NCI-H748 treated with DMSO at 0.1 percent for 48 hours (cell line): ENCODE measurements at regions not wholly inside any gene's neighbourhood (a gene's known extent, or its start where the extent isn't known, plus 50 kb on each side); places are given as distances from the start of the nearest gene placed in this dataset.
A peak's percentile ranks its signal among the peaks of the same experiment; 100 is the strongest.
"Not testable (repeated sequence)": the region's sequence is repeated elsewhere in the genome, so short reads cannot be mapped to it uniquely, and the experiment has no call there.

Experiments
- DNase-seq: peaks from one replicate; lab custom pipeline; 2025; lab: John Stamatoyannopoulos, UW

DNA sequence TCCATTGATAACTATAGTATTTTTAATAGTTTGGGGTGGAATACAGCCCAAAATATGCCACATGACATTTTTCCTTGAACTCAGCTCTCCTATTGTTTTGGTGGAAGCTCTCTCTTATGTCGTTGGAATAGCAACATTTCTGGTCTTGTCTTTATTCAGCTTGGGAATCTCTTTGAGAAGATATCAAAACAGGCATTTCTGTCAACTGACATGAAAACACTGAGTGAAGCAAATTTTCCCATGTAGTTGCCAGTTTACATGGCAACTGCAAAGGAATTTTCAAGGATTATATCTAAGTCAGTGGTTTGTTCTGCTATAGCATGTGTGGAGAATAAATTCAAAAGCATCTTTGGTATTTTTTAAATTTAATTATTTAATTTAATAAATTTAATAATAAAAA, 863.5 kb upstream of the CDH8 start:
- no peak for DNase-seq

DNA sequence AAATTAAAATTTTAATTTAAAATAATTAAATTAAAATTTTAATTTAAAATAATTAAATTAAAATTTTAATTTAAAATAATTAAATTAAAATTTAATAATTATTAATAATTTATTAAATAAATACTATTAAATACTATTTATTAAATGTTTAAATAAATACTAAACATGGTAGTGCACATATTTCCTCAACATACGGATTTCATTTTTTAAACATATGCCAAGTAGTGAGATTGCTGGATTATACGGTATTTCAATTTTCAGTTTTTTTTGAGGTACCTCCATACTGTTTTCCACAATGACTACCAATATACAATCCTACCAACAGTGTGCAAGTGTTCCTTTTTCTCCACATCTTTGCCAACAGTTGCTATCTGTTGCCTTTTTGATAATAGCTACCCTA, 852.9 kb upstream of the CDH8 start:
- no peak for DNase-seq

DNA sequence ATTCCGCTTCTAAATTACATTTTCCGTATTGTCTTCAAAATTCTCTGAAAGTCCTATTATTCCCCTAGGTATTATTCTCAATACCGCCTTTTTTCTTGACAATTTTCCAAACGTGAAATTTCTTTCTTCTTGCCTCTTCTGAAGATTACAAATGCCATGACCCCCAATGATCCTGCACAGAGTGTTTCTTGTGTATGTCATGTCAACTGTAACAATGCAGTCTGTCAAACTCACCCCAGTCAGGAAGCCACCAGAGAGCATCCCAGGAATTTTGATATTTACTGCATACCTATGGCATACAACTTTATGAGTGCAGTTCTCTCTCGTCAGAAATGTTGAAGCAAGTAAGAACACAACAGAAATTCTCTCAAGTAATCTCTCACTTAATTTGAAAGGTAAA, 847.3 kb upstream of the CDH8 start:
- no peak for DNase-seq

DNA sequence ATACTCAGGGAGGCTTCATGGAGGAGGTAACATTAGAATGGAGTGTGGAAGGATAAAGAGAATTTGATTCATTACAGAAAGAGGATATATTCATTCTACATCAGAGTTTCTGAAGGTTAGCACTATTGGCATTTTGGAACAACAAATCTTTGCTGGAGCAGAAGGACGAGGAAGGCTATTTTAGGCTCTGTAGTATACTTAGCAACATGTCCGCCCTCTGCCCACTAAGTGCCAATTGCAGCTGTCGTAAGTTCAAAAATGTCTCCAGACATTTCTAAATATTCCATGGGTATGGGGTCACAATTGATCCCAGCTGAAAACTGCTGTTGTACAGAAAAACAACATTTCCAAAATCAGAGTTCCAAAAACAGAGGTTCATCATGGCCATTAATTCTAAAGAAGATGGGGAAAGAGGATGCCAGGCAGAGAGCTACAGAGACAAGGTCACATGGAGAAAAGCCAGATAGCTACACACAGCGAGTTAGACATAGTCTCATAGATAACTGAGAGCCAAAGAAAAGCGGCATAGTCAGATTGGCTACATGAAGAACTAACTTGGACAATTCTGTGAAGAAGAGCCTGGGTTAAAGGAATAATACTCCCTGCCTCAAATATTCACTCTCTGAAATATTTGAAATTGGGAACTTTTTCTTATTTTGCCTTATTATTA, 846.4 kb upstream of the CDH8 start:
- DNase-seq = no peak

DNA sequence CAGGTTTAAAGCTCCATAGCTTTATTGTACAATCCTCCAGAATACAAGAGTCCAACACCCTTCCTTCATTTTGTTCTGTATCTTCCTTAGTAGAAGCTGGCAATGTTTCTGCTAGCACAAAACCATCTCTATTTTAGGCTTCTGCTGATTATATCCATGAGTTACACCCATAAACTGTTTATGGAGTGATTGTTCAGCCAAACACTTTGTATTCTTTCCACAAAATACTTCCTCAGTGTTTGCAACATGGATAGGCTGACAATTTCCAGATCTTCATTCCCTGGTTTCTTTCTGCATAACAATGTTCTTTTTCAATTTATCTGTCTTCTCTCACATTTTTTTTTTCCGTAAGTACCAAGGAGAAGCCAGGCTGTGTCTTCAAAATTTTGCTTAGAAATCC, 839.9 kb upstream of the CDH8 start:
- DNase-seq = no peak

DNA sequence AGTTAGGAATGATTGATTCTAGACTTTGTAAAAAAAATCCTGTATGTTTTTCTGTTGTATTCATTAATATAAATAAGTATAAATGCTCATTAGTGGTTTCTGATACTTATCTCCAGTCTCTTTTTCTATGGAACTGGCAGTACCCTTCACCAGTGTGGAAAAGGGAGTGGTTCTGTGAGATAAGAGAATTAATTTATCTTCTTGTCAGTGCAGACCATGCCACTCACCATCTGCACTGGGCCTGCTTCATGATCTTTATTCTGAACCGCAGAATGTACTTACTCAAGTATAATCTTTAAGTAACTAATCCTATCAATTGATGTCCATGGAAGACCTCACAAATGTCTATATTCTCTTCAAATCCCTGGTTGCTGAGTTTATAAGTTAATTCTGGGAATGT, 836.1 kb upstream of the CDH8 start:
- no peak for DNase-seq

DNA sequence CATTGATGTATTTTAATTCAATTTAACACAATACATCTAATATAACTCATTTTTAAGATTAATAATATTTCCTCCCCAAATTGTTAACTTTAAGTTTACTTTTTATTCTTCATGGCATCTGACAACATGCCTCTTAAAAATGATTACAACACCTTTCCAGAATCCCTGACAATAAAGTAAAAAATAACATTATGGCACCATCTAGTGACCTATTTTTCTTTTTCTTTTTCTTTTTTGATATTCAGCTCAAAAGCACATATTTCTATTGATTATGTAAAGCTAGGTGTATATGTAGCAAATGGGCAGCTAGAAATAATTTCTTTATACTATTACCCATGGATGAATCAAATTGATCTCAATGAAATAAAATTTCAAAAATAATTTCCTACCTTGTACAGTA, 834.3 kb upstream of the CDH8 start:
- no peak for DNase-seq

DNA sequence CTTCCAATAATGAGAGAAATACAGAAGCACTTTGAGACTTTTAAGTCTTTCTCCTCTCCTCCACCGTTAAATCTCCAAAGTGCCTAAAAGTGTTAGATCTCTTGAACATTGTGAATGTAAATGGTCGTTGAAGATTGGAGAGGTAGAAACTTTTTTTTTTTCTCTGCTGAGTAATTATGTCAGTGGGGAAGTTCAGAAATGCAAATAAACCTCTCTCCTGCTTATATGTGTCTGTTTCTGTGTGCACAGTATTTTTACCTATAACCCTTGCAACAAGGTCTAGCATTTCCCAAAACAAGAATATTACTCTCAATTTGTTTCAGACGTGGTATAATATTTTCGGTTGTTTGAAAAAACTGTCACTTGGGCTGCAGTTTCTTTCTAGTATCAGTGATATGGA, 833.6 kb upstream of the CDH8 start:
- DNase-seq = no peak

DNA sequence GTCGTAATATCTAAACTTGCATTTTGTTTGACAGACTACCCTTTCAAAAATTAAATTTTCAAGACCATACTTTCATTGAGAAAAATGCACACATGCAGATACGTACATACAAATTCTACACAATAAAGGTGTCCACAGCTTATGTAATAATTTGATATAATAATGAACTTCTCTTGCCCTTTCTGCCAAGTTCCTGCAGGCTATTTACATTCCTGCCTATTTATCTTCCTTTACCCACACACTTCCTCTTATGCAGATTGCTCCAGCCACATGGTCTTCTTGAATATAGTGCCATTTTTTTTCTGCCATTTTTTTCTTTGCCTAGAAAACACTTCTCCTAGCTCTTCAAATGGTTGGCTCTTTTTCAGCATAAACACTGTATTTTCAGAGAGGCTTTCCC, 826.9 kb upstream of the CDH8 start:
- no peak for DNase-seq

DNA sequence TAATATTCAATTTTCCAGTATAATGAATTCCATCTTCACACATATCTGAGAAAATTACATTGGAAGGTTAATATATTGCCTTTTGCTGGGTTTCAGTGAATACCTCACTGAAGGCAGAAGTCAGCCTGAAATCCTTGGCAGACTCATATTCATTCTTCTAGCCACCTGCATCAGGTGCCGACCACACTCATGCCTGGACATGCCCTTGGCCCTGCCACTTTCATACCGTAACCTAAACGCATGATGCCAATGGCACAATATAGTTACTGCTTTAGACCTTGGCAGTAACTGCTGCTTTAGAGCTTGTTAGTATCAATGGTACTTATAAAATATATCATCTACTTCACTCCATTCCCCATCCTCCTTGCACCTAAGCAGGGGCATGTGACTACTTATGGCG, 817.6 kb upstream of the CDH8 start:
- no peak for DNase-seq

DNA sequence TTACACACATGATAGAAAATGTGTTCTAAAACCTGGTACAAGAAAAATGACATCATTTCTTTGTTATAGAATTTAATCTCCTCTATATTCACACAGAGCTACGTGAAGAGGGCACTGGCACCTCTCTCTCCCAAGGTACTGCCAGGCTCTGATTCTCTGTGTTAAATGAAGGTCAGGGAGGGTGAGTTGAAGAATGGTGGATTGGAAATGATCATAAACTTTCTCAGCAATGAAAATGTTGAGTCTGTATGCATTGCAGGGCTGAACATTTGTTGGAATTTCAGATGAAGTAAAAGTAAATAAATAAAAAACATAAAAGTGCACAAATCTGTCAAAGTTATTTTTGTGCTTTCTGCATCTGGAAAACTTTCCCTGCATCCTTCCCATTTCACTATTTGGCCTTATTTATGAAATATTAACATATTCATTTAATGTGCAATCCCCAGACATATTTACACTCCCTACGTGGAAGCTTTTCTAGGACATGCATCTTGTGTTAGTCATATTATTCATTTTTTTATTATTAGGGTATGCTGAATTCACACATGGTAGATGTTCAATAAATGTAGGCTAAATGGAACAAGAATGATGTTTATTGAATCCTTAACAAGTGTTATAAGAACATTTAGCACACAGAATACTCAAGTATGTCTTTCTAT, 810.3 kb upstream of the CDH8 start:
- no peak for DNase-seq

DNA sequence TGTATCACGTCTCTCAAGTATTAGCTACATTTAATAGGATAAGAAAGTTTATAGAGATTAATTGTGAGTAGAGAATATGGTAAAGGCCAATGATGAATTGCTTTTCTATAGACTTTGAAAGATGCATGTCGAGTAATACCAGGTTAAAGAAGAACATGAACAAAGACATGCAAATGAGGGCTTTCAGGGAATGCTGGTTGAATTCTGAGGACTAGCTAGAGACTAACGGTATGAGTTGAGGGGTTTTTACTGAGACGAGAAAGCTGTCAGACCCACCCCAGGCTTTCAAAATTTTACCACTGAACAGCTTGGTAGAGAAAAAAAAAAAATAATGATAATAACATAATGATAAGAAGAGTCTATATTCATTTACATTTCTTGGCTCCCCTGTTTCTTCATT, 796.0 kb upstream of the CDH8 start:
- no peak for DNase-seq

DNA sequence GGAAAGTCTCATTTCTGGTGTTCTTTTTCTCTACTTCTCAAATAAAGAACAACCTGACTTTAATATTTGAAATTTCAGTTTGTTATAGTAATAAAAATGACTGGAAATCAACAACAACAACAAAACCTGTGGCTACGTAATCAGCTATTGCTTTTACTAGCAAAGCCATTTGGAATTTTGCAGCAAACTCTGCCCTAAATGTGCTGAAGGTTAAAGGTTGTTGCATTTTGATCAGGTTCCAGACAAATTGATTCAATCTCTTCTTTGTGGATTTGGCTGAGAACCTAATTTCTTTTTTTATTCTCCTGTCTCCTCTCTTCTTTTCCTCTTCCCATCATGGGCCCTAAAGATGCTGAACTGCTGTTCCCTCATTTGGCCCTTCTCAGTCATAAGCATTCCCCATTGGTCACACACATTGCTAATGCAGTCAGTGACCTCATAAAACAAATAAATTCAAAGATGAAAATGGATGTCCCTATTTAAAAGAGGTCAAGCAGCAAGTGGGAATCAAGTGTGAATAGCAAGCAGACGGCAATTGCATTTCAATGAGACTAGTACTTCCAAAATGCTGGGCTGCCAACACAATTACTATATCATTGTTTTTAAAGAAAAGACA, 795.1 kb upstream of the CDH8 start:
- peak; percentile 5 for DNase-seq

DNA sequence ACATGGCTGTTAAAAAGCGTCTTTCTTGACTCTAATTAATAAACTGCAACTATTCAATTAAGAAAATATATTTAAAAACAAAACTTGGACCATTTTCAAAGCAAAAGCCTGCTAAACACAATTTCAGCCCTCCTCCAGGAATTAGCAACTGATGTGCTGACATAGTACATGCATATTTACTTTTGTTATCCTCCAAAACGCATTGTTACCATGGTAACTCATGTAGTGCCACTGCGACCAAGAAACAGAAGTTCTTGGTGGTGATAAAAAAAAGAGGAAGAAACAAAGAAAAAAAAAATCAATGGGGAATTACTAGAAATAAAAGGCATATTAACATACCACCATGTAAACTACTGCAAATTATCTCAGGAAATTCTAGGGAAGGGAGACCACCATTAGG, 793.4 kb upstream of the CDH8 start:
- peak; percentile 5 for DNase-seq

DNA sequence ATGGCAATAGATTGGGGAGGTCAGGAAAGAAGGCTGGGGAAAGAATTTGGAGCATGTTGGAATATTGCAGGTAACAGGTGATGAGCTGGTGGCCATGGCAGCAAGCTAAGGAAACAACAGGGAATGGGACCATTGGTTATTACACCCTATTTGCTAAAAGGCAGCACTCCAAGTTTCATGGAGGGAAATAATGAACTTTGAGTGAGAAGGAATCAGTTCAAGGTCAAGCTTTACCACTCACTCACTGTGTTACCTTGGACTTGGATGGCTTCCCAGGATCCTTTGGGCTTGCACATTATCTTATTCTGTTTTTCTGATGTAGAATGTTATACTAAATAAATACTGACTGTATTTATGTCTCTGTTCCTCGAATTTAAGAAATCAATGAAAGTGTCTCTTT, 792.8 kb upstream of the CDH8 start:
- no peak for DNase-seq

DNA sequence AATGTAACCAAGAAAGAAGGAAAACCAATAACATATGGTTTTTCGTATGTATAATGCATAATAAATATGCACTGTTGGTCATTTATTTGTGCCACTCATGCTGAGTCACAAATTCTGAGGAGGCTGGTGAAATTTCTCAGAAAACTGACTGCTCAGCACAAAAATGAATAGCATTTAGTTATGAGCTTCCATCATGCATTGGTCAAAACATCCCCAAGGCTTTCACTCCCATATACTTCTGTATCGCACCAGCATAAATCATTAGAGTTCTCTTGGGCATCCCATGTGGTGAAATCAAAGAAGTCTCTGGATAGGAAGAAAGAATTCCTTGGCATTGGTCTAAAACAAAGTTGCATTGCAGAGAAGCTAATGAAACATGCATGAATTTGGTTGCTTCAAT, 785.6 kb upstream of the CDH8 start:
- no peak for DNase-seq

DNA sequence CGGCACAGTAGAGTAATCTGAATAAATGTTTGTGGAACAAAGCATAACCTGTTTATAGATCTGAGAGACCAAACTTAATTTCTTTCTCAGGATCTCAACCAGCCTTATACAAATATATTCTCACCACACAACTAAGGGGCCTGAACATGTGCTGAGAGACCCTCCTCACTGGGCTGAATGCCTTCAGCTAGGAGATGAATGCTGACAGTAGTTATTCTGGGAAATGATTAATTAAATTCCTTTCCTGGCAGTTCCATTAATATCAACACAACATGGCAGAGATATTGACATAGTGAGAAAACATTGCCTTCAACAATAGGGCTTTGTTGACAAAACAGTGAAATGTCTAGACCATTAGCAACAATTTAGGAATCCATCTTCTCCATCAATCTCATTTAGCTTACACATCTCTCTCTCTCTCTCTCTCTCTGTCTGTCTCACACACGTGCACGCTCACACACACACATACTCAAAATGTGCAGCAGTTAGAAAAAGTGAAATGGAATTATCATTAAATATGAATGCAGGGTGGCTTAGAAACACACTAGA, 780.8 kb upstream of the CDH8 start:
- peak; percentile 89 for DNase-seq

DNA sequence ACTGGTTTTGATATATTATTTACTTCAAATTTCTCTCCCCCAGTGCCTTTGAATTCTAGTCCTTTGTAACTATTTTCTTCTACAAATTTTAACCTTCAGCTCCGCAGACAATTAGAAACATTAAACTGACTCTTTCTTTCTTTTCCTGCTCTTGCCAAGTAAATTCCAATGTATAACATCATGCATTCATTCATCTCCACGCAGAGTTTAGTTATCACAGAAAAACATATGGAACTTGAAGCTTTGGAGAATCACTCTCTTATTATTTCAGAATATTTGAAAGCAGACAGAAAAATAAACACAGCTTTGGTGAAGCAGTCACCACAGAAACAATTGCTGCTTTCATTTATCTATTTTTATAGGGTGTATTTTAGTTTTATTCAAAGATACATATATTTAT, 778.7 kb upstream of the CDH8 start:
- no peak for DNase-seq

DNA sequence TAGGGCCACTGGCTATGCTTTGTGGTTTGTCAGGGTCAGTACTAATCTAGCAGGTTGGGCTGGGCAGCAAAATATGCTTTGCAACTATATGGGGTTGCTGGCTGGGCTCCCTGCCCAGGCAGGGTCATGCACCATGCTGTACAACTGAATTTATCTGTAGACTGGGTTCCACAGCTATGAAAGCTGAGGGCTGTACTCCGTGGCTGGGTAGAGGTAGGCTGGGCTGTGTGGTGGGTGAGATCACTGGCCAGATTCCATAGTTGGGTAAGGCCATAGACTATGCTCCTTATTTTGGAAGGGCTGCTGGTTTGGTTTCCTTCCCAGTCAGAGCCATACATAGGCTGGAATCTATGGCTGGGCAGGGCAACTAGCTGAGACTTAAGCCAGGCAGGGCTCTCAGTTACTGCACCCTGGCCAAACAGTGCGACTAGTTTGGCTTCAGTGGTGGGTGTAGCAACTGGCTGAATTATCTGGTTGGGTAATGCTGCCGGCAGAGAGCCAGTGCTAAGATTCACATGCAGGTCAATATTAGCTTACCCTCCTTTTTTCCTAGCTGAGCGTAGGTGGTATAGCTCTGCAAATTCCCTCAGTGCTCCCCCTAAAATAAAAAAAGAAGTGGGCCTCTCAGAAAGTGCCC, 769.1 kb upstream of the CDH8 start:
- DNase-seq = no peak

DNA sequence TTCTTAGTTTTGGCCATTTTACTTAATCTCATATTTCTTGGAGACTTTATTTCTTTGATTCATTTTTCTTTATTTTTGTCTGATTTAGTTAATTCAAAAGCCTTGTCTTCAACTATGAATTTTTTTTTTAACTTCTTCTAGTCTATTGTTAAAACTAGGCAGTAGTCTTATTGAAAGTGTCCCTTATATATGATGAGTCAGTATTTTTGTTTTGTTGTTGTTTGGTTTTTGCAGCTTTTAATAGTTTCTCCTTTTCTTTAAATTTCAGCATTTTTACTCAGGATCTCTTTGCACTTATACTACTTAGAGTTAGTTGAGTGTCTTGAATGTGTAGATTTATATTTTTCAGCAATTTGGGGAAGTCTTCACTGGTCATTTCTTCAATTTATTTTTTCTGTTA, 758.5 kb upstream of the CDH8 start:
- no peak for DNase-seq

DNA sequence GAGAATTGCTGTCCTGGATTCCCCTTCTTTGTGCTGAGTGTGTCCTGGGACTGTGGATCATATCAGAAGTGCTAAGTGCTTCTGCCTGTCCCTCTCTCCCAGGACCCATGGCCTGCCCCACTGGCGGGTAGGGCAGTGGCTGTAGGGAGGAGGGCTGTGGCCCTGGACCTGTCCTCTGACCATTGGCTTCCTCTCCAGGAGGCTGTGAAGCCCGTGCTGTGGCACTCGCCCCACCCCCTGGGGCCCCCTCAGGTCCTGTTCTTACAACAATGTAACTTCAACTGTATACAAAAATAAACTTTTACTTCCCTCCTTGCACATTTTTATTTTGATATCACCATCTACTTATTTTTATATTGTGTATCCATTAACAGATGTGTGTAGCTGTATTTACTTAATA, 743.8 kb upstream of the CDH8 start:
- DNase-seq = not testable (repeated sequence)

DNA sequence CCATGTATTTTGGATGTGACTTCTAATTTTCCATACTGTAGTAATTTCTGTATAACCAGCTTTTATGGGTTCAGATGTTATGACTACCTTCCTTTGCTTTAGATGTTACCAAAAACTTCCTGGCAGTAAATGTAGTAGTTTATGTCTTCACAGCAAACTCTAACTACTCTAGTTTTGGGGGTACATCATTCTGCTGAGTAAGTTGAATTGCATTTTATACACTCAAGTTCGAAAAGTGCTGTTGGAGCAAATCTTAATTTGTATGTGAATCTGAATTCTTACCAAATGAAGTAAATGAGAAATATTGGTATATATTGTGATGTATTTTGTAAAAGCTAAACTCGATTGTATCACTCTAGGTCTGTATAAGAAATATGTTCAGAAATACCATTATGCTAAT, 728.3 kb upstream of the CDH8 start:
- no peak for DNase-seq

DNA sequence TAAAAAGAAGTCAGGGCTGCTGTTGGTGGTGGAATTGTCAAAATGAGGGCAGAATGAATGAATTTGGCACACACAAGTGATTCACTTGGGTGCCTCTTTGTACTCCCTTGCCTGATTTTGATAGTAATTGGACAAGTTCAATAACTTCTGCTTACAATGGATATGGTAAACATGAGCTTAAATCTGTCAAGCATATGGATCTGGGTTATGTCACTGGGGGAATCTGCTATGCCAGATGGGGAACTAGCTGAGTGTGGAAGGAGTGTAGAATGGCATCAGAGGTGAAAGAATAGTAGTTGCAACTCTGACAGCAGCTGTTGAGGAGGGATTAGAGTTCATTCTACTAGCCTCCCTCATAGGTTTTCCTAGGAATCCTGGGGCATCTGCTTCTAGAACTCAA, 724.2 kb upstream of the CDH8 start:
- no peak for DNase-seq
